Fibroblast of lung (primary cell): ENCODE measurements at regions not wholly inside any gene's neighbourhood (a gene's known extent, or its start where the extent isn't known, plus 50 kb on each side); places are given as distances from the start of the nearest gene placed in this dataset.
"Not testable (repeated sequence)": the region's sequence is repeated elsewhere in the genome, so short reads cannot be mapped to it uniquely, and the experiment has no call there.

Experiments
- CTCF ChIP-seq, 2 donors: IDR thresholded peaks in 1 of 2; conservative IDR thresholded peaks in 1 of 2; 1 replicate in 1 of 2; 2 replicates in 1 of 2; pipeline ENCODE4 v1.5.1; 2011 to 2012; ENCODE audit warnings: low read length in 2 of 2, control low read depth in 1 of 2, inconsistent platforms in 1 of 2, low read depth in 1 of 2, mild to moderate bottlenecking in 1 of 2
- EZH2 ChIP-seq: IDR thresholded peaks from 2 replicates; pipeline ENCODE4 v1.5.1; 2012; ENCODE audit warnings: low read length, control low read depth, mild to moderate bottlenecking; ENCODE audit errors: missing control alignments

- not testable (repeated sequence) for TF ChIP-seq CTCF (conservative IDR thresholded peaks at IDR 0.05 in 1 of 2, IDR thresholded peaks at IDR 0.05 in 1 of 2; ENCODE audit: low read depth in 1 of 2, low read length in 2 of 2); EZH2
Measured at GRCh38 chr16:88153516-88153915, 202.3 kb downstream of the BANP start.
